GM12878 (cell line): ENCODE measurements at regions not wholly inside any gene's neighbourhood (a gene's known extent, or its start where the extent isn't known, plus 50 kb on each side); places are given as distances from the start of the nearest gene placed in this dataset.

Experiments
- ATAC-seq: fragments of 200-7000 bp; cut with Tn5 transposase; 3 replicates; pipeline ENCODE4 v1.9.1; 2020; ENCODE audit warnings: mild to moderate bottlenecking, moderate library complexity
- BruUV-seq: library from RNA; stranded (reverse); fragments of 400-500 nt; replicated peaks from 2 replicates; lab custom pipeline; 2021; lab: Mats Ljungman, UMichigan
- CTCF ChIA-PET: fragments of 300-600 bp; sonication (Branson Sonifier 250); formaldehyde crosslinking; extraction: SDS; loops from one replicate; lab custom pipeline; 2021; ENCODE audit warnings: inconsistent platforms; lab: Yijun Ruan, JAX
- POLR2A ChIA-PET: fragments of 350-600 bp; formaldehyde crosslinking; extraction: SDS; loops from one replicate; lab custom pipeline; 2021; ENCODE audit warnings: inconsistent platforms; lab: Charles Lee
- RAD21 ChIA-PET: fragments of 300-600 bp; sonication (Branson Sonifier 250); formaldehyde crosslinking; loops from one replicate; lab custom pipeline; 2023; ENCODE audit warnings: antibody characterized with exemption; ENCODE audit not compliant: unreplicated experiment; lab: Charles Lee
- SMC1A ChIA-PET: fragments of 300-600 bp; sonication (Branson Sonifier 250); formaldehyde crosslinking; loops from one replicate; lab custom pipeline; 2023; ENCODE audit not compliant: unreplicated experiment, uncharacterized antibody; lab: Charles Lee
- DNase-seq: peaks from one replicate; pipeline ENCODE4 v3.0.0-alpha.2; 2011; ENCODE audit warnings: low read depth, low spot score
- FAIRE-seq: peaks from 3 replicates; lab custom pipeline; 2011; peaks lifted over from hg19 to GRCh38; lab: Jason Lieb, UNC
- H2AFZ ChIP-seq: 2 replicates; pipeline ENCODE4 v1.6.0; 2011; ENCODE audit warnings: low read depth, low read length, control low read depth; ENCODE audit not compliant: control insufficient read depth
- H3K27ac ChIP-seq: 2 replicates; pipeline ENCODE4 v1.5.1; 2011; ENCODE audit warnings: control low read depth; ENCODE audit not compliant: control insufficient read depth, insufficient read depth
- H3K27me3 ChIP-seq, 2 experiments: replicated peaks in 1 of 2; 2 replicates each; pipeline versions ENCODE4 v1.6.0 to v1.6.1; 2011; ENCODE audit warnings: low read length in 1 of 2; ENCODE audit not compliant: control insufficient read depth in 2 of 2, insufficient read depth in 2 of 2
- H3K36me3 ChIP-seq, 2 experiments: 2 replicates each; pipeline ENCODE4 v1.5.1; 2011; ENCODE audit warnings: low read length in 1 of 2; ENCODE audit not compliant: control insufficient read depth in 2 of 2, insufficient read depth in 2 of 2
- H3K4me1 ChIP-seq: 2 replicates; pipeline ENCODE4 v1.6.1; 2011; ENCODE audit warnings: mild to moderate bottlenecking, low read length, moderate library complexity, mixed read lengths; ENCODE audit not compliant: control insufficient read depth, insufficient read depth
- H3K4me2 ChIP-seq: 2 replicates; pipeline ENCODE4 v1.6.0; 2011; ENCODE audit warnings: control low read depth; ENCODE audit not compliant: control insufficient read depth, insufficient read depth
- H3K4me3 ChIP-seq: fragments of 200-600 bp; sonication (generic); 2 replicates; pipeline ENCODE4 v1.5.1; 2016
- H3K79me2 ChIP-seq: 2 replicates; pipeline ENCODE4 v1.6.0; 2011; ENCODE audit warnings: low read length; ENCODE audit not compliant: control insufficient read depth, insufficient read depth
- H3K9ac ChIP-seq: 2 replicates; pipeline ENCODE4 v1.8.0; 2011; ENCODE audit warnings: low read length, control low read depth, mixed read lengths; ENCODE audit not compliant: control insufficient read depth, insufficient read depth
- H3K9me3 ChIP-seq: replicated peaks from 3 replicates; pipeline ENCODE4 v1.5.1; 2011; ENCODE audit warnings: mild to moderate bottlenecking, low read length; ENCODE audit not compliant: control insufficient read depth, insufficient read depth
- H4K20me1 ChIP-seq: 2 replicates; pipeline ENCODE4 v1.6.0; 2011; ENCODE audit not compliant: control insufficient read depth, insufficient read depth
- CBX5 ChIP-seq: sonication (generic); IDR thresholded peaks from 2 replicates; pipeline ENCODE4 v1.6.1; 2016; ENCODE audit warnings: low read depth, moderate library complexity, mild to moderate bottlenecking, inconsistent platforms
- CTCF ChIP-seq, 3 experiments: IDR thresholded peaks in 2 of 3; conservative IDR thresholded peaks in 1 of 3; 2 replicates each; pipeline ENCODE4 v1.5.1; 2011; ENCODE audit warnings: low read depth in 3 of 3, low read length in 3 of 3, mild to moderate bottlenecking in 3 of 3, control low read depth in 2 of 3, moderate library complexity in 2 of 3, inconsistent platforms in 1 of 3, mixed read lengths in 1 of 3; ENCODE audit not compliant: control insufficient read depth in 2 of 3, insufficient read depth in 1 of 3; ENCODE audit errors: extremely low read depth in 1 of 3
- ESRRA ChIP-seq: IDR thresholded peaks from 2 replicates; pipeline ENCODE4 v1.6.1; 2012; ENCODE audit warnings: mild to moderate bottlenecking, low read length, improper control_type of control experiment
- JUND ChIP-seq: IDR thresholded peaks from 2 replicates; pipeline ENCODE4 v1.6.1; 2012; ENCODE audit warnings: low read depth, mild to moderate bottlenecking, low read length, improper control_type of control experiment, moderate library complexity
- MYC ChIP-seq: IDR thresholded peaks from 2 replicates; pipeline ENCODE4 v1.6.1; 2011; ENCODE audit warnings: mild to moderate bottlenecking, low read length, moderate library complexity, inconsistent platforms; ENCODE audit not compliant: insufficient read depth, insufficient replicate concordance, insufficient read length, severe bottlenecking
- RAD51 ChIP-seq: fragments of 450-650 bp; IDR thresholded peaks from 2 replicates; pipeline ENCODE4 v1.6.1; 2016; ENCODE audit warnings: moderate library complexity, mild to moderate bottlenecking, inconsistent platforms
- SPI1 ChIP-seq: IDR thresholded peaks from 2 replicates; pipeline ENCODE4 v1.6.1; 2011; ENCODE audit warnings: low read depth, mild to moderate bottlenecking, low read length, moderate library complexity, borderline replicate concordance; ENCODE audit not compliant: insufficient read depth
- SRF ChIP-seq, 2 experiments: IDR thresholded peaks; 2 replicates each; pipeline ENCODE4 v1.6.1; 2011; ENCODE audit warnings: low read depth in 2 of 2, low read length in 2 of 2, mild to moderate bottlenecking in 1 of 2, moderate library complexity in 1 of 2
- TAF1 ChIP-seq: IDR thresholded peaks from 2 replicates; pipeline ENCODE4 v1.6.1; 2011; ENCODE audit warnings: mild to moderate bottlenecking, low read depth, low read length, borderline replicate concordance
- ZBTB40 ChIP-seq: fragments of 450-650 bp; IDR thresholded peaks from 2 replicates; pipeline ENCODE4 v1.6.1; 2016; ENCODE audit warnings: mild to moderate bottlenecking, moderate library complexity, borderline replicate concordance
- WGBS: methylation state at CpG from one replicate; pipeline ENCODE4 v1.1.6; 2016; ENCODE audit warnings: low lambda C conversion rate; ENCODE audit not compliant: insufficient replicate concordance, insufficient coverage; ENCODE audit errors: missing lambda C conversion rate; 5-methylcytosine and 5-hydroxymethylcytosine counted together
- in situ Hi-C: fragments of 300-500 bp; cut with MboI; formaldehyde crosslinking; loops from 9 replicates; pipeline ENCODE4 v1.14.3; 2018; ENCODE audit warnings: mixed read lengths
- intact Hi-C: fragments of 100-400 bp; cut with micrococcal nuclease; formaldehyde crosslinking; loops from one replicate; pipeline ENCODE4 v1.14.2; 2022; ENCODE audit not compliant: unreplicated experiment

GRCh38 chr17:13306310-13306962 lies 288.6 kb upstream of the ELAC2 start:
- Histone ChIP-seq H3K27ac (no peak overlapping the region), H3K36me3 (no peaks in the 10 kb centered on the region), H3K4me2 (no peak overlapping the region), H4K20me1 (no peaks in the 10 kb centered on the region), H3K9me3 (no peaks in the 10 kb centered on the region), H3K9ac (no peak overlapping the region), H3K79me2 (no peaks in the 10 kb centered on the region), H3K27me3 (no peaks in the 10 kb centered on the region), H3K4me1 (no peaks in the 10 kb centered on the region), H3K4me3 (no peak overlapping the region), H2AFZ (no peak overlapping the region)
- RAD21 ChIA-PET, result no interaction called here
- DNase-seq, result no peak
- FAIRE-seq, result no peak
- intact Hi-C loops (no loop called here), in situ Hi-C loops (loop anchor here (25.0 kb wide), 1 partner anchor 94 kb away; no protein-coding TSS in a partner anchor)
- POLR2A ChIA-PET, result no interaction called here
- CTCF ChIA-PET, result interaction anchor here (1.0 kb wide), 1 partner anchor 276 kb away, joined by 3 read pairs; no protein-coding TSS in a partner anchor
- TF ChIP-seq RAD51, result no peak
- peak in 2 of 3 experiments; percentile 6 to 13; a peak in 1 of 6 replicates for TF ChIP-seq CTCF (IDR thresholded peaks at IDR 0.05 in 2 of 3, conservative IDR thresholded peaks at IDR 0.05 in 1 of 3; ENCODE audit: control insufficient read depth in 2 of 3, extremely low read depth in 1 of 3, insufficient read depth in 1 of 3, low read depth in 3 of 3, low read length in 3 of 3)
- BruUV-seq, result no TSS peak
- SMC1A ChIA-PET, result no interaction called here
- ATAC-seq, result no peak
- 45% methylated on average over 13 of the region's 13 CpGs for WGBS

- Histone ChIP-seq H2AFZ (no peak overlapping the region), H3K4me2 (no peak overlapping the region), H3K27me3 (no peaks in the 10 kb centered on the region), H4K20me1 (no peaks in the 10 kb centered on the region), H3K4me3 (no peak overlapping the region), H3K4me1 (no peaks in the 10 kb centered on the region), H3K36me3 (no peaks in the 10 kb centered on the region), H3K9ac (no peak overlapping the region), H3K79me2 (no peaks in the 10 kb centered on the region), H3K9me3 (no peaks in the 10 kb centered on the region), H3K27ac (no peak overlapping the region)
- no TSS peak for BruUV-seq
- ChIA-PET POLR2A (no interaction called here), CTCF (interaction anchor here (0.6 to 1.6 kb wide), 3 partner anchors 34 to 1979 kb away, joined by 3 to 5 read pairs (median 3); no protein-coding TSS in a partner anchor), RAD21 (no interaction called here), SMC1A (no interaction called here)
- in situ Hi-C loops (loop anchor here (25.0 kb wide), 1 partner anchor 91 kb away; no protein-coding TSS in a partner anchor), intact Hi-C loops (no loop called here)
- 47% methylated on average over 4 of the region's 4 CpGs for WGBS
- FAIRE-seq (no peak), ATAC-seq (no peak), DNase-seq (no peak)
- TF ChIP-seq CBX5 (no peak), MYC (no peak), JUND (no peak), TAF1 (no peak), ZBTB40 (no peak), SPI1 (no peak), SRF (IDR thresholded peaks at IDR 0.05; ENCODE audit: low read depth in 2 of 2, low read length in 2 of 2) (no peak), ESRRA (no peak)
Measured at GRCh38 chr17:13302983-13303382, 285.2 kb upstream of the ELAC2 start.
